ENCODE measurements at regions not wholly inside any gene's neighbourhood (a gene's known extent, or its start where the extent isn't known, plus 50 kb on each side); places are given as distances from the start of the nearest gene placed in this dataset.

GRCh38 chr20:51120868-51121267, 98.0 kb upstream of the KCNG1 start:
- H3K27ac ChIP-seq (ENCODE audit: control insufficient read depth, insufficient read depth, low read length): no peak overlapping the region
- H3K36me3 ChIP-seq (ENCODE audit: control insufficient read depth in 2 of 2, extremely low read depth in 1 of 2, insufficient read depth in 2 of 2, low read length in 2 of 2): no peaks in the 10 kb centered on the region
- H3K79me2 ChIP-seq (ENCODE audit: control insufficient read depth, insufficient read depth, low read length): no peaks in the 10 kb centered on the region
- no peak overlapping the region for H2AFZ ChIP-seq (ENCODE audit: control insufficient read depth, low read length)
- DNase-seq (ENCODE audit: low read depth, low spot score) (no peak), FAIRE-seq (no peak)
- peaks cover 20% of the 10 kb centered on the region for H3K4me1 ChIP-seq (ENCODE audit: control insufficient read depth, extremely low read depth, insufficient read depth, low read length)
- H4K20me1 ChIP-seq (ENCODE audit: control insufficient read depth, extremely low read depth, insufficient read depth, low read length): no peaks in the 10 kb centered on the region
- no peak for TF ChIP-seq EZH2 (IDR thresholded peaks at IDR 0.05; ENCODE audit: low read length)
- TF ChIP-seq, protein P1, sequence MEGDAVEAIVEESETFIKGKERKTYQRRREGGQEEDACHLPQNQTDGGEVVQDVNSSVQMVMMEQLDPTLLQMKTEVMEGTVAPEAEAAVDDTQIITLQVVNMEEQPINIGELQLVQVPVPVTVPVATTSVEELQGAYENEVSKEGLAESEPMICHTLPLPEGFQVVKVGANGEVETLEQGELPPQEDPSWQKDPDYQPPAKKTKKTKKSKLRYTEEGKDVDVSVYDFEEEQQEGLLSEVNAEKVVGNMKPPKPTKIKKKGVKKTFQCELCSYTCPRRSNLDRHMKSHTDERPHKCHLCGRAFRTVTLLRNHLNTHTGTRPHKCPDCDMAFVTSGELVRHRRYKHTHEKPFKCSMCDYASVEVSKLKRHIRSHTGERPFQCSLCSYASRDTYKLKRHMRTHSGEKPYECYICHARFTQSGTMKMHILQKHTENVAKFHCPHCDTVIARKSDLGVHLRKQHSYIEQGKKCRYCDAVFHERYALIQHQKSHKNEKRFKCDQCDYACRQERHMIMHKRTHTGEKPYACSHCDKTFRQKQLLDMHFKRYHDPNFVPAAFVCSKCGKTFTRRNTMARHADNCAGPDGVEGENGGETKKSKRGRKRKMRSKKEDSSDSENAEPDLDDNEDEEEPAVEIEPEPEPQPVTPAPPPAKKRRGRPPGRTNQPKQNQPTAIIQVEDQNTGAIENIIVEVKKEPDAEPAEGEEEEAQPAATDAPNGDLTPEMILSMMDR (optimal IDR thresholded peaks at IDR 0.05 in 1 of 3, IDR thresholded peaks at IDR 0.05 in 1 of 3, conservative IDR thresholded peaks at IDR 0.05 in 1 of 3; ENCODE audit: extremely low read depth in 1 of 3, insufficient read depth in 2 of 3, low read length in 3 of 3): no peak
- no peak overlapping the region for H3K4me2 ChIP-seq (ENCODE audit: control insufficient read depth, extremely low read depth, insufficient read depth, low read depth, low read length)
- H3K9me1 ChIP-seq (ENCODE audit: control insufficient read depth, extremely low read depth, insufficient read depth, low read length): no peaks in the 10 kb centered on the region
- H3K9me3 ChIP-seq (ENCODE audit: control insufficient read depth, low read depth, low read length): no peaks in the 10 kb centered on the region
- no peak overlapping the region for H3K4me3 ChIP-seq (ENCODE audit: control insufficient read depth in 2 of 3, extremely low read depth in 1 of 3, insufficient read depth in 2 of 3, low read depth in 1 of 3, low read length in 3 of 3)
- H3K27me3 ChIP-seq (ENCODE audit: control insufficient read depth, extremely low read depth, insufficient read depth, low read length): peaks cover 7% of the 10 kb centered on the region
- no peak overlapping the region for H3K9ac ChIP-seq (ENCODE audit: control insufficient read depth, extremely low read depth, insufficient read depth, low read length)
- dilution Hi-C loops (cut with MboI; ENCODE audit: extremely low pct_ligation_motif_present, low sequenced_read_pairs): no loop called here

GRCh38 chr20:51120438-51120837, 97.5 kb upstream of the KCNG1 start:
- no peak overlapping the region for H3K4me2 ChIP-seq (ENCODE audit: control insufficient read depth, extremely low read depth, insufficient read depth, low read depth, low read length)
- no peak overlapping the region for H3K9ac ChIP-seq (ENCODE audit: control insufficient read depth, extremely low read depth, insufficient read depth, low read length)
- no peaks in the 10 kb centered on the region for H3K79me2 ChIP-seq (ENCODE audit: control insufficient read depth, insufficient read depth, low read length)
- no peaks in the 10 kb centered on the region for H3K9me1 ChIP-seq (ENCODE audit: control insufficient read depth, extremely low read depth, insufficient read depth, low read length)
- no peak overlapping the region for H2AFZ ChIP-seq (ENCODE audit: control insufficient read depth, low read length)
- H3K4me3 ChIP-seq (ENCODE audit: control insufficient read depth in 2 of 3, extremely low read depth in 1 of 3, insufficient read depth in 2 of 3, low read depth in 1 of 3, low read length in 3 of 3): no peak overlapping the region
- no peaks in the 10 kb centered on the region for H4K20me1 ChIP-seq (ENCODE audit: control insufficient read depth, extremely low read depth, insufficient read depth, low read length)
- peaks cover 20% of the 10 kb centered on the region for H3K4me1 ChIP-seq (ENCODE audit: control insufficient read depth, extremely low read depth, insufficient read depth, low read length)
- peaks cover 7% of the 10 kb centered on the region for H3K27me3 ChIP-seq (ENCODE audit: control insufficient read depth, extremely low read depth, insufficient read depth, low read length)
- dilution Hi-C loops (cut with MboI; ENCODE audit: extremely low pct_ligation_motif_present, low sequenced_read_pairs): no loop called here
- H3K36me3 ChIP-seq (ENCODE audit: control insufficient read depth in 2 of 2, extremely low read depth in 1 of 2, insufficient read depth in 2 of 2, low read length in 2 of 2): no peaks in the 10 kb centered on the region
- H3K9me3 ChIP-seq (ENCODE audit: control insufficient read depth, low read depth, low read length): no peaks in the 10 kb centered on the region
- H3K27ac ChIP-seq (ENCODE audit: control insufficient read depth, insufficient read depth, low read length): no peak overlapping the region
- DNase-seq (ENCODE audit: low read depth, low spot score) (no peak), FAIRE-seq (no peak)
- TF ChIP-seq EZH2 (IDR thresholded peaks at IDR 0.05; ENCODE audit: low read length): no peak
- TF ChIP-seq, protein P1 (optimal IDR thresholded peaks at IDR 0.05 in 1 of 3, IDR thresholded peaks at IDR 0.05 in 1 of 3, conservative IDR thresholded peaks at IDR 0.05 in 1 of 3; ENCODE audit: extremely low read depth in 1 of 3, insufficient read depth in 2 of 3, low read length in 3 of 3): no peak
